Astrocyte (in vitro differentiated cells and primary cell): ENCODE measurements at regions not wholly inside any gene's neighbourhood (a gene's known extent, or its start where the extent isn't known, plus 50 kb on each side); places are given as distances from the start of the nearest gene placed in this dataset.

Experiments
- DNase-seq: peaks from one replicate; pipeline ENCODE4 v3.0.0-alpha.2; 2010; ENCODE audit warnings: low read depth
- FAIRE-seq: peaks from 2 replicates; lab custom pipeline; 2011; peaks lifted over from hg19 to GRCh38; lab: Jason Lieb, UNC
- H2AFZ ChIP-seq: 2 replicates; pipeline ENCODE4 v1.6.0; 2012; ENCODE audit warnings: low read depth, low read length, inconsistent platforms
- H3K27ac ChIP-seq: 2 replicates; pipeline ENCODE4 v1.5.1; 2011; ENCODE audit warnings: low read depth, low read length, inconsistent platforms
- H3K27me3 ChIP-seq: 2 replicates; pipeline ENCODE4 v1.6.0; 2011; ENCODE audit warnings: low read length, inconsistent platforms; ENCODE audit not compliant: insufficient read depth
- H3K36me3 ChIP-seq: 2 replicates; pipeline ENCODE4 v1.5.1; 2011; ENCODE audit warnings: low read length, inconsistent platforms; ENCODE audit not compliant: insufficient read depth
- H3K4me1 ChIP-seq: 2 replicates; pipeline ENCODE4 v1.5.1; 2011; ENCODE audit warnings: low read length, inconsistent platforms; ENCODE audit not compliant: insufficient read depth
- H3K4me2 ChIP-seq: 2 replicates; pipeline ENCODE4 v1.6.0; 2012; ENCODE audit warnings: low read length, inconsistent platforms
- H3K4me3 ChIP-seq: 2 replicates; pipeline ENCODE4 v1.5.1; 2011; ENCODE audit warnings: low read depth, mild to moderate bottlenecking, low read length, inconsistent platforms; ENCODE audit not compliant: insufficient read depth
- H3K79me2 ChIP-seq: 2 replicates; pipeline ENCODE4 v1.6.0; 2012; ENCODE audit warnings: mild to moderate bottlenecking, low read length, inconsistent platforms; ENCODE audit not compliant: insufficient read depth
- H3K9ac ChIP-seq: 2 replicates; pipeline ENCODE4 v1.6.0; 2012; ENCODE audit warnings: mild to moderate bottlenecking, low read length, inconsistent platforms
- H3K9me3 ChIP-seq: 2 replicates; pipeline ENCODE4 v1.5.1; 2012; ENCODE audit warnings: low read depth, mild to moderate bottlenecking, low read length, inconsistent platforms; ENCODE audit not compliant: insufficient read depth
- H4K20me1 ChIP-seq: 2 replicates; pipeline ENCODE4 v1.6.0; 2012; ENCODE audit warnings: low read length, inconsistent platforms; ENCODE audit not compliant: insufficient read depth
- H3K27ac Mint-ChIP-seq: one replicate; pipeline ENCODE4 v1.8.0; 2021; ENCODE audit warnings: mild to moderate bottlenecking, mixed read lengths; ENCODE audit not compliant: unreplicated experiment
- H3K27me3 Mint-ChIP-seq: one replicate; pipeline ENCODE4 v1.8.0; 2021; ENCODE audit warnings: low read depth, mixed read lengths; ENCODE audit not compliant: unreplicated experiment
- H3K36me3 Mint-ChIP-seq: one replicate; pipeline ENCODE4 v1.8.0; 2021; ENCODE audit warnings: low read depth, mixed read lengths; ENCODE audit not compliant: unreplicated experiment
- H3K4me1 Mint-ChIP-seq: one replicate; pipeline ENCODE4 v1.8.0; 2021; ENCODE audit warnings: low read depth, mixed read lengths; ENCODE audit not compliant: unreplicated experiment
- H3K4me3 Mint-ChIP-seq: one replicate; pipeline ENCODE4 v1.8.0; 2021; ENCODE audit warnings: mild to moderate bottlenecking, moderate library complexity, mixed read lengths; ENCODE audit not compliant: unreplicated experiment
- H3K9me3 Mint-ChIP-seq: one replicate; pipeline ENCODE4 v1.8.0; 2021; ENCODE audit warnings: mild to moderate bottlenecking, mixed read lengths; ENCODE audit not compliant: unreplicated experiment
- CTCF ChIP-seq: IDR thresholded peaks from 2 replicates; pipeline ENCODE4 v1.5.1; 2011; ENCODE audit warnings: low read depth, mild to moderate bottlenecking, inconsistent platforms, low read length, moderate library complexity; ENCODE audit not compliant: insufficient read depth
- EZH2 ChIP-seq: IDR thresholded peaks from 2 replicates; pipeline ENCODE4 v1.6.1; 2012; ENCODE audit warnings: mild to moderate bottlenecking, low read length, inconsistent platforms; ENCODE audit not compliant: insufficient read depth

GRCh38 chr1:55304229-55304740 is 89.1 kb upstream of the USP24 start:
- Histone ChIP-seq H3K36me3 (no peaks in the 10 kb centered on the region), H3K4me2 (no peak overlapping the region), H3K79me2 (no peaks in the 10 kb centered on the region), H3K27me3 (no peaks in the 10 kb centered on the region), H3K4me3 (no peak overlapping the region), H3K27ac (no peak overlapping the region), H3K9ac (no peak overlapping the region), H4K20me1 (no peaks in the 10 kb centered on the region), H3K9me3 (no peaks in the 10 kb centered on the region), H3K4me1 (peaks cover 6% of the 10 kb centered on the region), H2AFZ (no peak overlapping the region)
- DNase-seq (no peak), FAIRE-seq (no peak)
- H3K36me3 Mint-ChIP-seq: no peaks in the 10 kb centered on the region
- peaks cover 58% of the 10 kb centered on the region for H3K27me3 Mint-ChIP-seq
- H3K4me1 Mint-ChIP-seq: peaks cover 15% of the 10 kb centered on the region
- no peak for TF ChIP-seq EZH2
- TF ChIP-seq CTCF: no peak
- no peak overlapping the region for H3K27ac Mint-ChIP-seq
- no peak overlapping the region for H3K4me3 Mint-ChIP-seq
- peaks cover 6% of the 10 kb centered on the region for H3K9me3 Mint-ChIP-seq

- Histone ChIP-seq H3K36me3 (no peaks in the 10 kb centered on the region), H2AFZ (no peak overlapping the region), H3K9me3 (no peaks in the 10 kb centered on the region), H3K4me1 (no peaks in the 10 kb centered on the region), H3K79me2 (no peaks in the 10 kb centered on the region), H3K27me3 (no peaks in the 10 kb centered on the region), H3K27ac (no peak overlapping the region), H3K9ac (no peak overlapping the region), H3K4me2 (no peak overlapping the region), H4K20me1 (no peaks in the 10 kb centered on the region), H3K4me3 (no peak overlapping the region)
- TF ChIP-seq CTCF: no peak
- no peak for TF ChIP-seq EZH2
- H3K27ac Mint-ChIP-seq: no peak overlapping the region
- no peak overlapping the region for H3K4me3 Mint-ChIP-seq
- H3K27me3 Mint-ChIP-seq: peaks cover 61% of the 10 kb centered on the region
- H3K4me1 Mint-ChIP-seq: peaks cover 15% of the 10 kb centered on the region
- H3K9me3 Mint-ChIP-seq: peaks cover 9% of the 10 kb centered on the region
- DNase-seq (no peak), FAIRE-seq (no peak)
- no peaks in the 10 kb centered on the region for H3K36me3 Mint-ChIP-seq
Measured at GRCh38 chr1:55302972-55303371, 87.8 kb upstream of the USP24 start.

GRCh38 chr1:55301912-55302311 is 86.7 kb upstream of the USP24 start:
- Mint-ChIP-seq H3K4me3 (no peak overlapping the region), H3K36me3 (no peaks in the 10 kb centered on the region), H3K27me3 (peaks cover 59% of the 10 kb centered on the region), H3K9me3 (peaks cover 9% of the 10 kb centered on the region), H3K27ac (no peak overlapping the region), H3K4me1 (peaks cover 15% of the 10 kb centered on the region)
- Histone ChIP-seq H3K27me3 (no peaks in the 10 kb centered on the region), H4K20me1 (no peaks in the 10 kb centered on the region), H3K9me3 (no peaks in the 10 kb centered on the region), H3K9ac (no peak overlapping the region), H3K4me3 (no peak overlapping the region), H2AFZ (no peak overlapping the region), H3K36me3 (no peaks in the 10 kb centered on the region), H3K79me2 (no peaks in the 10 kb centered on the region), H3K4me1 (no peaks in the 10 kb centered on the region), H3K27ac (no peak overlapping the region), H3K4me2 (no peak overlapping the region)
- TF ChIP-seq CTCF (no peak), EZH2 (no peak)
- FAIRE-seq (no peak), DNase-seq (no peak)
